Gastrocnemius medialis (tissue), 4 donors: ENCODE measurements at regions not wholly inside any gene's neighbourhood (a gene's known extent, or its start where the extent isn't known, plus 50 kb on each side); places are given as distances from the start of the nearest gene placed in this dataset.

Experiments used
- POLR2A ChIP-seq, 2 donors: fragments of 450-650 bp; IDR thresholded peaks; one replicate each; pipeline ENCODE4 v1.6.1; 2017; ENCODE audit warnings: antibody characterized with exemption in 2 of 2, mild to moderate bottlenecking in 2 of 2, moderate library complexity in 2 of 2
- TF ChIP-seq, protein P1 (sequence below), 5 experiments: fragments of 450-650 bp in 3 of 5; fragments of 200-600 bp in 2 of 5; sonication (generic) in 2 of 5; IDR thresholded peaks in 4 of 5; conservative IDR thresholded peaks in 1 of 5; 1 replicate in 4 of 5; 2 replicates in 1 of 5; pipeline ENCODE4 v1.5.1; 2016 to 2019; ENCODE audit warnings: antibody characterized with exemption in 5 of 5, mild to moderate bottlenecking in 3 of 5, moderate library complexity in 3 of 5

GRCh38 chr13:105740739-105741138, 794.7 kb downstream of the EFNB2 start:
- TF ChIP-seq, protein P1, sequence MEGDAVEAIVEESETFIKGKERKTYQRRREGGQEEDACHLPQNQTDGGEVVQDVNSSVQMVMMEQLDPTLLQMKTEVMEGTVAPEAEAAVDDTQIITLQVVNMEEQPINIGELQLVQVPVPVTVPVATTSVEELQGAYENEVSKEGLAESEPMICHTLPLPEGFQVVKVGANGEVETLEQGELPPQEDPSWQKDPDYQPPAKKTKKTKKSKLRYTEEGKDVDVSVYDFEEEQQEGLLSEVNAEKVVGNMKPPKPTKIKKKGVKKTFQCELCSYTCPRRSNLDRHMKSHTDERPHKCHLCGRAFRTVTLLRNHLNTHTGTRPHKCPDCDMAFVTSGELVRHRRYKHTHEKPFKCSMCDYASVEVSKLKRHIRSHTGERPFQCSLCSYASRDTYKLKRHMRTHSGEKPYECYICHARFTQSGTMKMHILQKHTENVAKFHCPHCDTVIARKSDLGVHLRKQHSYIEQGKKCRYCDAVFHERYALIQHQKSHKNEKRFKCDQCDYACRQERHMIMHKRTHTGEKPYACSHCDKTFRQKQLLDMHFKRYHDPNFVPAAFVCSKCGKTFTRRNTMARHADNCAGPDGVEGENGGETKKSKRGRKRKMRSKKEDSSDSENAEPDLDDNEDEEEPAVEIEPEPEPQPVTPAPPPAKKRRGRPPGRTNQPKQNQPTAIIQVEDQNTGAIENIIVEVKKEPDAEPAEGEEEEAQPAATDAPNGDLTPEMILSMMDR (IDR thresholded peaks at IDR 0.05 in 4 of 5, conservative IDR thresholded peaks at IDR 0.05 in 1 of 5): no peak
- no peak for TF ChIP-seq POLR2A (IDR thresholded peaks at IDR 0.05)
